Posterior cingulate gyrus (tissue), 11 donors: ENCODE measurements at regions not wholly inside any gene's neighbourhood (a gene's known extent, or its start where the extent isn't known, plus 50 kb on each side); places are given as distances from the start of the nearest gene placed in this dataset.
"Not testable (repeated sequence)": the region's sequence is repeated elsewhere in the genome, so short reads cannot be mapped to it uniquely, and the experiment has no call there.

Experiments used
- DNase-seq, 10 donors: peaks; one replicate each; pipeline versions ENCODE4 v3.0.0 to v3.0.0-alpha.2; 2020 to 2021; ENCODE audit warnings: mixed read lengths in 3 of 10
- intact Hi-C: fragments of 100-400 bp; cut with DNase I; formaldehyde crosslinking; loops from one replicate; pipeline ENCODE4 v1.15.1; 2023

DNA sequence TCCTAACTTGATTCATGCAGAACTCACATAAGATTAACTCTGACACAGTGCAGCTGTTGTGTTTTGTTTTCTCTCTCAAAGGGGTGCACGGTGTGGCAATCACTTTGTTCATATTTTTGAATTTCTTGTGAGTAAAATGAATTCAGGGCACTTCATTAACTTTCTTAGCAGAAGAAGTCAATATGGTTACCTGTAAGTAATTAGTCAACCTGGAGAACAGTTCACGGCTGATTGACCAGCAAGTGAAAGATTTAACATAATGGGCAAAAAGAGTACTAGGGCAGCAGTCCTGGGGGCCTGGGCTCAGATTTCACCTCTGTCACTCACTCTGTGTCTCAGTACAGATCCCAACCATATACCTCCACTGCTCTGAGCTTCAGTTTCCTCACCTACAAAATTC, 102.4 kb upstream of the SPTLC3 start:
- intact Hi-C loops = no loop called here
- no peak for DNase-seq

DNA sequence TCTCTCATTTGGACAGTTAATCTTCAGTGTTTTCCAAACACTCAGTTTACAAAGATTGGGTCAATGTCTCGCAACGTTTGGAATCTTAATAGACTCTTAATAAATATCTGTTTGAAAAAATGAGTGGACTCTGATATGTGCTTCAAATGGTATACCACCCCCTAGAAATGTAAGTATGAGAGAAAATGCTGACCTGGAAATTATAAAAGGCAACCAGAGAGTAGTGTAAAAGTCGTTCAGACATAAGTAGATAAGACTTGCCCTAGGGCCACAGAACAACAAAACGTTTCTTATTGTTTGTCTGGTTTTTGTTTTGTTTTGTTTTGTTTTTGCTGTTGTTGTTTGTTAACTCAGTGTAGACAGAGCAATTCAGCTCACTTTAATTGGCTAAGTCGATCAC, 97.4 kb upstream of the SPTLC3 start:
- DNase-seq = no peak
- intact Hi-C loops = no loop called here

DNA sequence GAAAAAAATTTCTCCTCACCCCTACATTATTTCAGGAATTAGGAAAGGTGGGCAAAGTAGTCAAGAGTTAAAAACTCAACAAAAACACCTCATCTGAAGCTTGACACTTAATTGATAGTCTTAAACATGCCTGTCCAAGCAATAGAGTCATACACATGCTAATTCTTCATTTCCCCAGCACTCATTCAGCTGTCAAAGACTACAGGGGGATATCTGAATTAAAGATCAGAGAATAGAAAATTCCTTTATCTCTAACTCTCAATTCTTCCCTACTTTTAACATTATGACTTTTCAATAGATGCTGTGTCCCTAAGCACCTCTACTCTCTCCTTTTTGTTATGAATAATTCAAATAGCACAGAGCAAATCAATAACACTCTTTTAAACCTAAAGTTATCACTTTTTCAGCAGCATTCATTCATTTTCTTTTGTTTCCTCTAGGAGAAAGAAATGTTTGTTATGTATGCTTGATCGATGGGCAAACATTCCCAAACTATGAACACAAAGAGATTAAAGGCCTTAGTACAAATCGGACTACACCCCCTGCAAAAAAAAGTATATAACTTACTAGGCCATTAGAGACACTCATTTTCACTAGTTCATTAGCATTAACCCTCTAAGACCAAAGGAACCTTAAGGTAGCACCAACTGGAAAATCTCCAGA, 94.9 kb upstream of the SPTLC3 start:
- intact Hi-C loops = no loop called here
- DNase-seq = no peak

DNA sequence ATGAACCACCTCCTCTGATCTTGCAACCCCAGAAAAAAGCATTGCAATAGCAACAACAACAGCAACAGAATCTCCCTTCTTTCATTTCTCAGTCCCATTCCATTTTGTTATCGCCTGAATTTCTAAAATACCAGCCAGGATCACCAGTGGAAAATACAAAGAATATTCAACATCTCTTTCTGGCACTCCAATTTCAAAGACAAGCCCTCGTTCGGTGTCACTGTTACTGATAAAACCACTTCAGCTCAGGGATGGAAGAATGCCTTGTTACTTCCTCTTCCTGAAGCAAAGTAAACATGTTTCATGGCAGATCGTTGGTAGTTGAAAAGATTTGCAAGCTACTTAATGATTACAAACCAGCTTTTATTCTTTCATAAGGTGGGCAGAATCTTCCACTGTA, 94.0 kb upstream of the SPTLC3 start:
- intact Hi-C loops = no loop called here
- DNase-seq = no peak

DNA sequence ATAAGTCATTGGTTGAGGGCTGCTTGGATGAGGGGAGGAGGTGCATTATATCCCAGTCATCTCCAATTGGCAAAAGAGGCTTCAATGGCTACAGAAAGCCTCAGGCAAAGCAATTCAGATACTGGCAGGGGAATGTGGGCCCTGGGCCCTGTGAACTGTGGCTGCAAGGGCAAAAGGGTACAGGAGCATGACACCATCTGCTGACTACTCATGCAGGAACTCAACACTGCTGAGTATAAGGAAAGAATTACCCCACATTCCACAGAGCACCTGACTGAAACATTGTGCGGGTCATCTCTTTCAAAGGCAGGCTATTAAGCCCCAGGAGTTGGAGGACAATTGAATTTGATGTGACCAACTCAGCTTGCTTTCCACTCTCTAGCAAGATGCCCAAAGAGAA, 92.1 kb upstream of the SPTLC3 start:
- intact Hi-C loops = no loop called here
- no peak for DNase-seq

DNA sequence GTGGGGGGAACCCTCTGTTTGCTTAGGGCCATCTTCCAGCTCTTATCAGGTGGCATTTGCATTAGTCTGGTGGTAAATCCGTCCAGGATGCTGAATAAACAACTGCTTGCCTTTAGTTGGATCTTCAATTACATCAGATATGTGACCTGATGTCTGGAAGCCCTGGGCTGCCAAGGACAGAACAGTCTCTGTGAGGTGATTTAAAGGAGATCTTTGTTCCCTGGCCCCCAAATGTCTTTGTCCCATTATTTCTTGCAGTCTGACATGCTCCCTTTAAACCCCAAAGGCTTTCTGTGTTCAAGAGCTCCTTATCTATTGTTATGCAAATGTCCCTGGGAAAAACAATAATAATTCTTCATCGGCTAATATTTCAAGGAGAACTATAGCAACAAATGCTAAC, 84.6 kb upstream of the SPTLC3 start:
- intact Hi-C loops = no loop called here

DNA sequence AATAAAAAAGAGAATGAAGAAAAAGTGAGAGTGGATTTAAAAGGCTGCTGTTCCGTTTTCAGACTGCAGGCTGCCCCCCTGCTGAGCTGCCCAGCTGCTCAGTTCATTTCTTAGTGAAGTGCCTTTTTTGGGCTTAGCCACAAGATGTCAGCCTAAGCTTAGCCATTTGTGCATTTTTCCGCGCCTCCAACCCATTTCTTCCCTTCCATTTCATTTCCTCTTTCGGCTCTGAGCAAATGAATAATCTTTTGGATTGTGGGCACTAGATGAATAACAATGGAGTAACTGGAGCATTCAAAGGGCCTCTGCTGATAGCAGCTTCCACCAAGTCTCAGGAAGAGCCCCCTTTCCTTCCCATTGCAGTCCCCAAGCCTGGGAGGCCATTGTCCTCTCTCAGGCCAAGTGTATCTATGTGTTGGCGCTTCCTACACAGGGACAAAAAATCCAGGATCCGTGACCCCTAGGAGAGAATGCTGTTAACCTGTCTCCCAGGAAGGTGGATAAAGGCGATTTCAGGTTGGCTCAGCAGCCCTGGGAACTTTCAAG, 83.5 kb upstream of the SPTLC3 start:
- peak in 9 of 10 donors; percentile 40 to 93 (median 55) for DNase-seq
- intact Hi-C loops = loop anchor here (1.0 kb wide), 2 partner anchors 41 to 181 kb away; no protein-coding TSS in a partner anchor

More for the DNA sequence above, 84.6 kb upstream of the SPTLC3 start:
- no peak for DNase-seq

DNA sequence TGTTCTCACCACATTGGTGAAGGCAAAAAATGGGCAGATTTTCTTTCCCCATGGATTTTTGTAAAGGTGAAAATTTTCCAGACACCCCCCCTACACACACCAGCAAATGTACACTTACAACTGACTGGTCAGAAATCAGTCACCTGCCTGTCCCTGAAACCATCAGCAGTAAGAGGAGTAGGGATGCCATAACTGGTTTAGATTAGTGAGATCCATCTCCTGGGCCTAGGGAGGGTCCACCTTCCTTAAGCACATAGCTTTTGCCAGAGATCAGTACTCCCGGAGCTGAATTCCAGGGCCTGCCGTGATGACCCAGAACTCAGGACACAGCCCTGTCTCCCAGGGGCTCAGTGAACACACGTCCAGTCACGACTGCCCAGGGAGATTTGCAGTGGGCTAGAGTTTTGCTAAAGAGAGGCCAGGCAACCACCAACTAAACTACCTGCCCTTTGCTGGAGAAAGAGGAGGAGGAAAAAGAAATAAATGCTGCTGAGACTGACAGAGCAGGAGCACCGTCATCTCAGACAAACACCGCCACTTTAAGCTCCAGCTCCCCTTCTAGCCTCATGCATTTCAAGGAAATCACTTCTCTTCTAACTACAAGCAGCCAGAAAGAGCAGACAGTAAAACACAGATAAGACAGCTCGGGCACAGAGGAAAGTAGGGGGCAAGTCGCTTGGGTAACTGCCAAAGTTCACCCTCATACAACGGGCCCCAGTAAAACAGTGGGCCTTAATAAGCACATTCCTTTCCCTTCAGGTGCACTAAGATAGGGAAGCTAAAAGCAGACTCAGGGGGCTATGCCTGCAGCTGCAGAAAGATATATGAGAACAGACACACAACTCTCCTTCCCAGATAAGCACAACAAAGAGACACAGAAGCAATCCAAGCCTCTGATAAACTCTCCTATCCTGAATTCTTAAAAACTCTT, 82.6 kb upstream of the SPTLC3 start:
- DNase-seq = no peak

DNA sequence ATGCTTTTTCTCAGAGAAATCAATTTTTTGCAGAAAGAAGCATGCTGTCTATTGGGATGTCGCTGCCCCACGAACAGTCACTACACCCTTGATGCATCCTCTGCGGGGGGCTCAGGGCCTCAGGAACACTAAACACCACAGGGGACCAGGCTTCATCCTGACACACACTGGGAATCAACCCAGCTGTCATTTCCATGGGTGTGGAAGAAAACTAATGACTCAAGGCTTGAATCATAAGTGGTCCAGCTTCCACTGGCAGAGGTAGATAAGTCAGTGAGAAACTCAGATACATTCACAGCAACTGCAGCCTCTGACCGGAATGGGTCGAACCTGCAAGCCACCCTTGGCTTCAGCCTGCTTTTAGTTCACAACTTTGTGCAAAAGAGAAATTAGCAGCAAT, 81.3 kb upstream of the SPTLC3 start:
- DNase-seq = no peak
- intact Hi-C loops = no loop called here

More for the DNA sequence above, 82.6 kb upstream of the SPTLC3 start:
- intact Hi-C loops = loop anchor here (1.0 kb wide), 2 partner anchors 40 to 180 kb away; no protein-coding TSS in a partner anchor

DNA sequence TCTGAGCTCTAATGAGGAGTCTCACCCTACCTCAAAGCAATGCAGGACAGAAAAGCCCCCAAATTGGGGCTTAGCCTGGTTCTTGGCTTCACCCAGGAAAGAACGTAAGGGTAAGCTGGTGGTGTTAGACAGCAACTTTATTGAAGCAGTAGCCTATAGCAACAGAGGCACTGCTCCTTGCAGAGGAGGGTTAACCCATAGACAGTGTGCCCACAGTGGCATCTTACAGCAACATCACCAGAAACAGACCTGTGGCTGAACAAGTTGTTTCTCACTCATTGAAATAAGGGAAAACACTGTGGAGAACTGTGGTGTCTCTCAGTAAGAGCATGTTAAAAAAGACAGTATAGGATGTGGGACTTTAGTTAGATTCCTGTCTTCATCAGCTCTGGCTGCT, 80.4 kb upstream of the SPTLC3 start:
- DNase-seq = no peak
- intact Hi-C loops = no loop called here

DNA sequence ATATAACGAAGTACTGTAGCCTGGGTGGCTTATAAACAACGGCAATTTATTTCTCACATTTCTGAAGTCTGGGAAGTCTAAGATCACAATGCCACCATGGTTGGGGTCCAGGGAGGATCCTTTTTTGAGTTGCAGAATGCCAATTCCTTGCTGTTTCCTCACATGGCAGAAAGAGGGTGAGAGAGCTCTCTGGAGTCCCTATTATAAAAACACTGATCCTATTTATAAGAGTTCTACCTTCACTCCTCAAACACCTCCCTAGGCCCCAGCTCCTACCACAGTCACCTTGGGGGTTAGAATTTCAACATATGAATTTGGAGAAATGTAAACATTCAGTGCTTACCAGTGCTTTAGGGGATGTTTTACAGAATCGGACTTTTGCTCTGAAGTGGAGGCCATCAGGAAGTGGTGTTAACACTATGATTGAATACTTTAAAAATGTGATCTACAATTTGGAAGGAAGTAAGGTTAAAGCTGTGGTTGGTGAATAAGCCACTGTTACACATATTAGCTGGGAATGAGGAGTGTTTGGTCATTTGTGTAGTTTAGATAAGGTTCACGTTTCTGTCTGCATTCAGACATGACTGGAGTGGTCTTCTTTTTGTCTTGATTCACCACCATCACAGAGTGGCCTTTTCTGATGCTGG, 79.9 kb upstream of the SPTLC3 start:
- intact Hi-C loops = no loop called here
- no peak for DNase-seq

DNA sequence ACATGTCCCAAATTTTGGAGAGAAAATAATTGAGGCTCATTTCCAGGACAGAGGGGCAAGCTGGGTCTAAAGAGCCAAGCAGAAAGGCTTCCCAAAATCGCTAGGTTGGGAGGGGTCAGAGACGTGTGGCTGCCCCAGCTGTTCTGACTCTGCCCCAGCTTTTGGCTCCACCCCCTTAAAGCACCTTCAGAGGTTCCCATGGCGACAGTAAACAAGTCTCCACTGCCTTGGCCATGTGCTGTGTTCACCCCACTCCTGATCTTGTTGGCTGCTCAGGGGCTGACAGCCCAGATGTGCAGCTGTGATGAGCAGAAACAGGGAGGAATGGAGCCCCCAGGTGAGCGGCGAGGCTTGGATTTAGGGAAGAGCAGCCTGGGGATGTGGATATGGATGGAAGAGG, 72.8 kb upstream of the SPTLC3 start:
- intact Hi-C loops = no loop called here
- no peak for DNase-seq

DNA sequence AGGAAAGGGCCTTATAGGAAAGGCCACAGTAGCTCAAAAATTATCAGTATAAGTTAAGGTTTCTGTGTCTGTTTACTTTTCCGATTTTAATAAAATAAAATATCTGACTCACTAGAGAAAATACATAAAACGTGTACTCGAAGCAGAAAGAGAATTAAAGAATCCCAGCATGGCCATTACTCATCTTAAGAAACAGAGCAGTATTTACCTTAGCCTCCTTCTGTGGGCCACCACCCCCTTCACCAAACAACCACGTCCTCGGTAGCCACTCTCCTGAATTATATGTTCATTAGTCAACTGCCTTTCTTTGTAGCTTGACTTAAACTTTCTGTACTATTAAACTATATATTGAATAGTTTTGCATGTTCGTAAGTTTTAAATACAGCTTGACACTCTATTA, 72.2 kb upstream of the SPTLC3 start:
- intact Hi-C loops = no loop called here
- DNase-seq = no peak

DNA sequence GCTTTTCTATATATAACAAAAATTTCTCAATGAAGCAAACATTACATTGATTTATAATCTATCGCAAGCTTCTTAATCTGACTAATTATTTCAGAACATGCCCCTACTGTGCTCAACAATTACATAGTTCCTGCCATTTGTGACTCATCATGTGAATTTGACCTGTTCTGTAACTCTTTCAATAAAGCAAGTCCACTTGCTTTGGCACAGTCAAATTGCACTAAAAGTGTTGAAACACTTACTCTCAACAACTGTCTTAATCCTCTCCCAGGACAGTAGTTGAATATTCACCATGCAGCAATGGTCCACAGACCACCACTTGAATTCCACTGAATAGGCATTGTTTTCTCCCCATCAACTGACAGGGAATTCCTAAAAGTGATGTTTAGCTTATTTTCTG, 67.7 kb upstream of the SPTLC3 start:
- no peak for DNase-seq
- intact Hi-C loops = no loop called here

DNA sequence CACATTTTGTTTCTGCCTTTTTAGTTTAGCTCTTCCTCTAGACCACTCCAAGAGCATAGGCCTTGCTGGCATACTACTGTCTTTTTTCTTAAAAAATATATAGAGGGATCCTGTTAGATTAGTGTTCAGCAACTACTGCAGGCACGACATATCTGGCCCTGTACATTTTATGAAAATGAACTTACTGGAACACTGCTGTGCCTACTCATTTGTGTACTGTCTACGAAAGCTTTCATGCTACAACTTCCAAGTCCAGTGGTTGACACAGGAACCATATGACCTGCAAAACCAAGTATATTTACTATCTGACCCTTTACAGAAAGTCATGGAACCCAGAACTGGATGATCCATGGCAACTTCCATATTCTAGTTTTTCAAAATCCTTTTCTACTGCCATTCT, 66.6 kb upstream of the SPTLC3 start:
- no peak for DNase-seq
- intact Hi-C loops = no loop called here

DNA sequence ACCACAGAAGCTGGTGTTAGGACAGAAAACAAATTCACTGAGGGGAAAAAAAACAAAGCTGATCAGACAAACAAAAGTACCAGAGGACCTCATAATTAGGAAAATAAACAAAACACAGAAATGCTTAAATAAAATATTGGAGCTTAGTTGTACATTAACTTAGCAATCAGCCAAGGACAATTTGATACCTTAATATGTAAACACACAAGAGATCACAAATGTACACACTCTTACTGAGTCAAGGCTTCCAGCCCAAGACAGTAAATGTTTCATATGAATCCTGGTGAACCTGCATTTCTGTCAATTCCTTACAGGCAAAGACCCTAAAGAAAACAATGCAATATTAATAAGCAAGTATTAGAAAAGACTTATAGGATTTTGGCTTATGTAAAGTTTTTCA, 62.0 kb upstream of the SPTLC3 start:
- intact Hi-C loops = no loop called here
- no peak for DNase-seq

DNA sequence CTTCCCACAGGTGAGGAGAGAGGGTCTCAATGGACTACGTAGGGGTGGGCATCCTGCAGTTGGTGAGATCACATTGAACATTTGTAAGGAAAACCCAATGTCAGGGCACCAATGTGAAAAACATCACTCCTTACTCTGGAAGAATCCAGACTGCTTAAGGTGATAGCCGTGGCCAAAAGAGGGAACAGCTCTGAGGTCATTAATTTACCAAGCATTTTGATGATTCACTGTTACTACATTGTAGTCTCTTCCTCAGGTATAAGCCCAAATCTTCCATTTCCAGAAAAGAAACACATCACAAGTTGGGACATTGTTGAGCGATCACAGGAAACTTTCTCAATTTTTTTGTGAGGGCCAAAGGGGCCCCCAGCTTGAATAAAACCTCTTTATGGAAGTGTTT, 61.1 kb upstream of the SPTLC3 start:
- intact Hi-C loops = no loop called here

DNA sequence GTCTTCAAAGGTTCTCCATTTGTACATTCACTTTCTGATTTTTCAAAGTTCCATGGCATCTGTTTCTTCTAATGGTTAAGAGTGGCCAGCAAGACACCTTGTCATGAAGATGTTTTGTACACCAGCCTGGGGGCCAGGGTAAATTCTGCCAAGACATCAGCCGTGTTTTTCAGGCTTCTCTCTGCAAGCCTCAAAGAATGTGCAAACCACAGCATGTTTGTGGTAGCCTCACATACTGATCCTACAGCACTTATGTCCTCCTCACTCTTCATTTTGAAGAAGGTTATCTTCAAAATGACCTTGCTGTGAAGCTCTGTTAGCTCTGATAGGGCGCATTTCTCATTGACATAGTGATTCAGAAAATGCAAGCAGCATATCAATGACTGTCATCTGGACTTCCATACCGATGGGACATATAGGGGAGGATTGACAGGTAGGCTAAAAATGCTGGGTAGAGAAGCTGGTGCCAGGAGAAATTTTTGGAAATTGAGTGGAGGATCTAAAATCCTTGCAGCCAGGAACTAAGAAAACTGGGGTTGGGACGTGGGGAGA, 59.3 kb upstream of the SPTLC3 start:
- intact Hi-C loops = no loop called here
- no peak for DNase-seq

More for the DNA sequence above, 61.1 kb upstream of the SPTLC3 start:
- DNase-seq = no peak

DNA sequence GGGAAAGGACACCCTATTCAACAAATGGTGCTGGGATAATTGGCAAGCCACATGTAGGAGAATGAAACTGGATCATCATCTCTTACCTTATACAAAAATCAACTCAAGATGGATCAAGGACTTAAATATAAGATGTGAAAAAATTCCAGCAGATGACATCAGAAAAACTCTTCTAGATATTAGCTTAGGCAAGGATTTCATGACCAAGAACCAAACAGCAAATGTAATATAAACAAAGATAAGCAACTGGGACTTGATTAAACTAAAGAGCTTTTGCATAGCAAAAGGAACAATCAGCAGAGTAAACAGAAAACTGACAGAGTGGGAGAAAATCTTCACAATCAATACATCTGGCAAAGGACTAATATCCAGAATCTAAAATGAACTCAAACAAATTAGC, 54.5 kb upstream of the SPTLC3 start:
- DNase-seq, intact Hi-C loops: not testable (repeated sequence)

DNA sequence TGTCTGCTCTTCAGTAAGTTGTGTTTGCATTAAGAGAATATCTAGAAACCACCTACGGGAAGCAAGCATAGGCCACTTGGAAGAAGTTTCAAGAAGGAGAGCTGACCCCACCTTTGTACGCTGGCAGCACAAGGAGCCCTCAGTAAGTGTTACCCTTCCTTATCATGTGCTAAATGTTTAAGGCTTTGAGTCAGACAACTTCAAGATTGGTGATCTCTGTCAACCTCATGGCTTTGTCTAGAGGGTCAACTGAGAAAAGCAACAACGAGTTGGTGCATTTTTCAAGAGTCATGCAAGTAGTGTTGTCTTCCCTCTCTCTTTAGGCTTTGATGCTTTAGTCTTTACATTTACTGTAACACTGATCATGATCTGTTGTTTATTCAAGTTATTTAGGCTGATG, 53.2 kb upstream of the SPTLC3 start:
- intact Hi-C loops = no loop called here
- no peak for DNase-seq

DNA sequence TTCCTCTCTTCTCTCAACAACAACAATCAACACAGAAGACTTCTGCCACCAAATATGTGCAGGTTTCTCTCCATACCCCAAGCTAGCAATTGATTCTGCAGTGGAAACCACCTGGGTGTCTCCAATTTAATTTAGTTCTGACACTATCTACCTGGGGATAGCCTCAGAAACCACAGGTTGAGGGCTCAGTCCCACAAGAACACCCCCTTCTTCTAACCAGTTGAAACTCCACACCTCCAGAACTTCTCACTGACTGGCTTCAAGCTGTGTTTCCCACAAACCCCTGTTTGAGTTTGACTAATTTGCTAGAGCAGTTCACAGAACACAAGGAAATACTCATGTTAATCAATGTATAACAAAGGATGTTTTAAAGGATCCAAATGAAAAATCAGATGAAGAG, 52.5 kb upstream of the SPTLC3 start:
- no peak for DNase-seq
- intact Hi-C loops = no loop called here
